H1 (cell line): ENCODE measurements at regions not wholly inside any gene's neighbourhood (a gene's known extent, or its start where the extent isn't known, plus 50 kb on each side); places are given as distances from the start of the nearest gene placed in this dataset.

Experiments
- CTCF ChIA-PET: fragments of 300-600 bp; sonication (Branson Sonifier 250); formaldehyde crosslinking; loops from one replicate; lab custom pipeline; 2021; ENCODE audit not compliant: partially characterized antibody; lab: Charles Lee
- POLR2A ChIA-PET: fragments of 300-600 bp; sonication (Branson Sonifier 250); formaldehyde crosslinking; loops from one replicate; lab custom pipeline; 2021; ENCODE audit warnings: inconsistent platforms; ENCODE audit not compliant: partially characterized antibody; lab: Charles Lee
- DNase-seq, 2 experiments: peaks; one replicate each; pipeline versions ENCODE4 v3.0.0 to v3.0.0-alpha.2; 2010 to 2022; ENCODE audit warnings: low spot score in 2 of 2, low read depth in 1 of 2, mixed read lengths in 1 of 2
- FAIRE-seq: peaks from 2 replicates; lab custom pipeline; 2011; peaks lifted over from hg19 to GRCh38; lab: Jason Lieb, UNC
- H2AFZ ChIP-seq: 2 replicates; pipeline ENCODE4 v1.8.1; 2012; ENCODE audit warnings: low read length, inconsistent platforms
- H2AK5ac ChIP-seq: 2 replicates; pipeline ENCODE4 v1.6.1; 2013; ENCODE audit warnings: low read depth, low read length
- H2BK120ac ChIP-seq: replicated peaks from 2 replicates; pipeline ENCODE3; 2013; ENCODE audit warnings: low read depth, low read length, inconsistent platforms
- H2BK12ac ChIP-seq: 2 replicates; pipeline ENCODE4 v1.6.1; 2013; ENCODE audit warnings: low read depth, low read length
- H2BK15ac ChIP-seq: 2 replicates; pipeline ENCODE4 v1.6.1; 2013; ENCODE audit warnings: low read length
- H2BK20ac ChIP-seq: 2 replicates; pipeline ENCODE4 v1.6.1; 2013; ENCODE audit warnings: low read length
- H2BK5ac ChIP-seq: 2 replicates; pipeline ENCODE4 v1.6.1; 2013; ENCODE audit warnings: low read depth, low read length
- H3K14ac ChIP-seq: 2 replicates; pipeline ENCODE4 v1.6.1; 2013; ENCODE audit warnings: inconsistent platforms; ENCODE audit not compliant: insufficient read length
- H3K18ac ChIP-seq: 2 replicates; pipeline ENCODE4 v1.6.1; 2013; ENCODE audit warnings: low read length; ENCODE audit errors: extremely low read depth
- H3K23ac ChIP-seq: 2 replicates; pipeline ENCODE4 v1.6.1; 2013; ENCODE audit warnings: inconsistent platforms; ENCODE audit not compliant: insufficient read length
- H3K23me2 ChIP-seq: 2 replicates; pipeline ENCODE4 v1.6.1; 2013; ENCODE audit warnings: low read depth, low read length
- H3K27ac ChIP-seq: 2 replicates; pipeline ENCODE4 v1.6.1; 2011; ENCODE audit warnings: low read depth, low read length, inconsistent platforms
- H3K27me3 ChIP-seq, 4 experiments: replicated peaks in 1 of 4; 1 replicate in 1 of 4; 2 replicates in 3 of 4; pipeline versions ENCODE4 v1.6.1 to v1.8.1; 2011 to 2013; ENCODE audit warnings: low read length in 3 of 4, mild to moderate bottlenecking in 3 of 4, inconsistent platforms in 2 of 4, mixed read lengths in 2 of 4, moderate library complexity in 1 of 4; ENCODE audit not compliant: control insufficient read depth in 3 of 4, insufficient read depth in 3 of 4; ENCODE audit errors: extremely low read depth in 1 of 4
- H3K36me3 ChIP-seq, 4 experiments: 2 replicates each; pipeline versions ENCODE4 v1.6.1 to v1.8.1; 2011 to 2013; ENCODE audit warnings: mild to moderate bottlenecking in 4 of 4, low read length in 3 of 4, moderate library complexity in 2 of 4, control low read depth in 1 of 4, inconsistent platforms in 1 of 4; ENCODE audit not compliant: insufficient read depth in 4 of 4, control insufficient read depth in 2 of 4
- H3K4ac ChIP-seq: replicated peaks from 2 replicates; pipeline ENCODE3; 2013; ENCODE audit warnings: low read length, low read depth, mixed read lengths, inconsistent platforms; ENCODE audit not compliant: insufficient read length
- H3K4me1 ChIP-seq, 4 experiments: replicated peaks in 1 of 4; 1 replicate in 1 of 4; 2 replicates in 3 of 4; pipeline versions ENCODE4 v1.6.1 to v1.8.1; 2011 to 2013; ENCODE audit warnings: low read length in 3 of 4, inconsistent platforms in 2 of 4, mixed read lengths in 1 of 4; ENCODE audit not compliant: insufficient read depth in 4 of 4, control insufficient read depth in 3 of 4
- H3K4me2 ChIP-seq, 2 experiments: 2 replicates each; pipeline versions ENCODE4 v1.6.1 to v1.8.1; 2011 to 2013; ENCODE audit warnings: low read depth in 2 of 2, low read length in 2 of 2, control low read depth in 1 of 2, inconsistent platforms in 1 of 2, mild to moderate bottlenecking in 1 of 2; ENCODE audit not compliant: insufficient read depth in 1 of 2
- H3K4me3 ChIP-seq, 4 experiments: fragments of 200-600, 300-600 bp in 1 of 4; sonication (generic), shearing (Covaris generic), sonication (Bioruptor Twin) in 1 of 4; 2 replicates each; pipeline versions ENCODE4 v1.5.1 to v1.8.1; 2011 to 2016; ENCODE audit warnings: low read length in 4 of 4, low read depth in 3 of 4, control low read depth in 2 of 4, inconsistent platforms in 2 of 4, mild to moderate bottlenecking in 2 of 4, mixed read lengths in 1 of 4, moderate library complexity in 1 of 4; ENCODE audit not compliant: insufficient read depth in 2 of 4; ENCODE audit errors: extremely low read depth in 1 of 4
- H3K56ac ChIP-seq: replicated peaks from 2 replicates; pipeline ENCODE3; 2013; ENCODE audit warnings: low read depth, mild to moderate bottlenecking, mixed read lengths, low read length, inconsistent platforms; ENCODE audit not compliant: insufficient read length
- H3K79me1 ChIP-seq: 2 replicates; pipeline ENCODE4 v1.6.1; 2013; ENCODE audit warnings: low read depth, low read length, control low read depth
- H3K79me2 ChIP-seq, 2 experiments: 2 replicates each; pipeline versions ENCODE4 v1.6.1 to v1.8.1; 2012 to 2013; ENCODE audit warnings: low read length in 2 of 2, mild to moderate bottlenecking in 2 of 2, inconsistent platforms in 1 of 2; ENCODE audit not compliant: insufficient read depth in 2 of 2, control insufficient read depth in 1 of 2
- H3K9ac ChIP-seq, 4 experiments: replicated peaks in 1 of 4; 1 replicate in 1 of 4; 2 replicates in 3 of 4; pipeline versions ENCODE4 v1.6.1 to v1.8.1; 2011 to 2013; ENCODE audit warnings: low read depth in 3 of 4, low read length in 3 of 4, control low read depth in 2 of 4, mild to moderate bottlenecking in 2 of 4, moderate library complexity in 2 of 4, inconsistent platforms in 1 of 4; ENCODE audit errors: extremely low read depth in 1 of 4
- H3K9me3 ChIP-seq, 2 experiments: 2 replicates each; pipeline versions ENCODE4 v1.6.1 to v1.8.1; 2012 to 2013; ENCODE audit warnings: mild to moderate bottlenecking in 2 of 2, moderate library complexity in 2 of 2, control low read depth in 1 of 2, inconsistent platforms in 1 of 2, low read depth in 1 of 2, low read length in 1 of 2, mixed read lengths in 1 of 2; ENCODE audit not compliant: insufficient read depth in 2 of 2
- H4K20me1 ChIP-seq, 2 experiments: replicated peaks in 1 of 2; 2 replicates each; pipeline versions ENCODE3 to v1.8.1; 2011 to 2013; ENCODE audit warnings: inconsistent platforms in 2 of 2, low read length in 2 of 2, mild to moderate bottlenecking in 1 of 2; ENCODE audit not compliant: insufficient read depth in 2 of 2, control insufficient read depth in 1 of 2
- H4K5ac ChIP-seq: 2 replicates; pipeline ENCODE4 v1.6.1; 2013; ENCODE audit warnings: low read length, low read depth, mixed read lengths, inconsistent platforms; ENCODE audit not compliant: insufficient read length
- H4K8ac ChIP-seq: 2 replicates; pipeline ENCODE4 v1.8.0; 2013; ENCODE audit warnings: mild to moderate bottlenecking, moderate library complexity, low read length, inconsistent platforms; ENCODE audit not compliant: insufficient read depth; ENCODE audit errors: extremely low read depth
- H4K91ac ChIP-seq: replicated peaks from 2 replicates; pipeline ENCODE3; 2013; ENCODE audit warnings: low read length, mixed read lengths, inconsistent platforms; ENCODE audit not compliant: insufficient read length
- CEBPB ChIP-seq: IDR thresholded peaks from 2 replicates; pipeline ENCODE4 v1.6.1; 2012; ENCODE audit warnings: low read depth, low read length
- CHD1 ChIP-seq: IDR thresholded peaks from 2 replicates; pipeline ENCODE4 v1.6.1; 2012; ENCODE audit warnings: low read depth, low read length, improper control_type of control experiment
- CHD2 ChIP-seq: IDR thresholded peaks from 2 replicates; pipeline ENCODE4 v1.6.1; 2012; ENCODE audit warnings: low read length, improper control_type of control experiment
- CTCF ChIP-seq, 3 experiments: IDR thresholded peaks; 1 replicate in 2 of 3; 2 replicates in 1 of 3; pipeline versions ENCODE4 v1.5.1 to v1.6.1; 2011; ENCODE audit warnings: low read length in 3 of 3, mild to moderate bottlenecking in 3 of 3, inconsistent platforms in 2 of 3, low read depth in 1 of 3, moderate library complexity in 1 of 3; ENCODE audit not compliant: insufficient read depth in 1 of 3; ENCODE audit errors: control extremely low read depth in 1 of 3
- E2F6 ChIP-seq: IDR thresholded peaks from 2 replicates; pipeline ENCODE4 v1.6.1; 2012; ENCODE audit warnings: inconsistent platforms
- EZH2 ChIP-seq: fragments of 200-600 bp; sonication (generic); IDR thresholded peaks from 2 replicates; pipeline ENCODE4 v1.7.1; 2012; ENCODE audit warnings: low read depth, mild to moderate bottlenecking, moderate library complexity, low read length, inconsistent platforms; ENCODE audit not compliant: severe bottlenecking
- RBBP5 ChIP-seq: IDR thresholded peaks from 2 replicates; pipeline ENCODE4 v1.7.1; 2012; ENCODE audit warnings: low read depth, mild to moderate bottlenecking, inconsistent platforms, low read length, moderate library complexity, borderline replicate concordance
- SIRT6 ChIP-seq: IDR thresholded peaks from one replicate; pipeline ENCODE4 v1.7.1; 2012; ENCODE audit warnings: low read length, inconsistent platforms
- SUZ12 ChIP-seq: fragments of 200-600 bp; sonication (generic); IDR thresholded peaks from 2 replicates; pipeline ENCODE4 v1.6.1; 2012; ENCODE audit warnings: mild to moderate bottlenecking, inconsistent platforms, low read length, moderate library complexity, mixed read lengths
- TAF1 ChIP-seq: IDR thresholded peaks from 2 replicates; pipeline ENCODE4 v1.6.1; 2011; ENCODE audit warnings: mild to moderate bottlenecking, low read depth, low read length
- TAF7 ChIP-seq: optimal IDR thresholded peaks from 2 replicates; pipeline ENCODE3; 2011; ENCODE audit warnings: low read depth, mild to moderate bottlenecking, inconsistent platforms, low read length, moderate library complexity, borderline replicate concordance
- ZNF274 ChIP-seq: IDR thresholded peaks from 2 replicates; pipeline ENCODE4 v1.7.0; 2012; ENCODE audit warnings: low read length, borderline replicate concordance; ENCODE audit errors: extremely low read depth
- WGBS, 2 experiments: shearing (Covaris generic) in 1 of 2; methylation state at CpG; one replicate each; pipeline versions ENCODE4 v1.1.6 to v1.1.7; 2013 to 2015; ENCODE audit warnings: low lambda C conversion rate in 2 of 2, mixed read lengths in 2 of 2, inconsistent platforms in 1 of 2, low coverage in 1 of 2, missing lambda C conversion rate in 1 of 2; ENCODE audit not compliant: insufficient replicate concordance in 2 of 2, insufficient coverage in 1 of 2, insufficient read length in 1 of 2; ENCODE audit errors: extremely low coverage in 1 of 2, missing lambda C conversion rate in 1 of 2; 5-methylcytosine and 5-hydroxymethylcytosine counted together

GRCh38 chr15:37801529-37801928 lies 132.9 kb upstream of the TMCO5A start:
- Histone ChIP-seq H2BK20ac (no peak overlapping the region), H3K36me3 (no peaks in the 10 kb centered on the region), H3K79me1 (no peaks in the 10 kb centered on the region), H3K4me3 (no peak overlapping the region), H2BK5ac (no peak overlapping the region), H3K27me3 (no peaks in the 10 kb centered on the region), H3K14ac (no peak overlapping the region), H3K27ac (no peak overlapping the region), H2BK15ac (no peak overlapping the region), H3K23me2 (no peaks in the 10 kb centered on the region), H2AK5ac (no peak overlapping the region), H4K5ac (no peak overlapping the region), H2BK12ac (no peak overlapping the region), H4K8ac (no peak overlapping the region), H3K4ac (no peak overlapping the region), H3K9me3 (peaks cover 3 to 7% of the 10 kb centered on the region in 2 experiments; a peak in 2 of 4 replicates), H3K23ac (no peak overlapping the region), H3K56ac (no peak overlapping the region), H4K20me1 (no peaks in the 10 kb centered on the region), H3K4me1 (no peaks in the 10 kb centered on the region), H3K18ac (no peak overlapping the region), H2AFZ (peak overlapping the region; percentile 68; the same call in 1 of the 2 replicates), H3K9ac (no peak overlapping the region), H4K91ac (no peak overlapping the region), H3K79me2 (no peaks in the 10 kb centered on the region), H3K4me2 (no peak overlapping the region), H2BK120ac (no peak overlapping the region)
- ChIA-PET POLR2A (no interaction called here), CTCF (no interaction called here)
- 97% methylated on average over 3 of the region's 3 CpGs; no CpG with 5 or more reads in 1 of the 2 experiments for WGBS, 2 experiments
- DNase-seq, result no peak
- no peak for FAIRE-seq
- no peak for TF ChIP-seq TAF1
- no peak for TF ChIP-seq SIRT6
- TF ChIP-seq CHD1, result no peak
- TF ChIP-seq ZNF274, result no peak
- TF ChIP-seq CEBPB, result no peak
- TF ChIP-seq RBBP5, result no peak
- TF ChIP-seq CHD2, result no peak
- no peak for TF ChIP-seq EZH2
- no peak for TF ChIP-seq E2F6
- no peak for TF ChIP-seq SUZ12
- TF ChIP-seq TAF7, result no peak
- no peak for TF ChIP-seq CTCF (IDR thresholded peaks at IDR 0.05; ENCODE audit: control extremely low read depth in 1 of 3, insufficient read depth in 1 of 3, low read depth in 1 of 3, low read length in 3 of 3)
